LNCAP (cell line): ENCODE measurements at regions not wholly inside any gene's neighbourhood (a gene's known extent, or its start where the extent isn't known, plus 50 kb on each side); places are given as distances from the start of the nearest gene placed in this dataset.

Experiments
- CTCF ChIP-seq: fragments of 450-650 bp; IDR thresholded peaks from 2 replicates; pipeline ENCODE4 v1.5.1; 2017; ENCODE audit warnings: mild to moderate bottlenecking

- TF ChIP-seq CTCF = no peak
These were observed 557.7 kb downstream of the BRD1 start for GRCh38 chr22:49269928-49270327.

- TF ChIP-seq CTCF = no peak
These were observed 558.3 kb downstream of the BRD1 start for GRCh38 chr22:49269371-49269770.

GRCh38 chr22:49268924-49269323 lies 558.7 kb downstream of the BRD1 start:
- no peak for TF ChIP-seq CTCF

- no peak for TF ChIP-seq CTCF
These were observed 559.7 kb downstream of the BRD1 start for GRCh38 chr22:49267996-49268395.

- TF ChIP-seq CTCF = no peak
These were observed 560.8 kb downstream of the BRD1 start for GRCh38 chr22:49266561-49267519.

- no peak for TF ChIP-seq CTCF
These were observed 563.0 kb downstream of the BRD1 start for GRCh38 chr22:49264696-49265095.

- TF ChIP-seq CTCF = no peak
These were observed 564.6 kb downstream of the BRD1 start for GRCh38 chr22:49263101-49263500.
